Cerebellar cortex (tissue), 1 donor: ENCODE measurements at regions not wholly inside any gene's neighbourhood (a gene's known extent, or its start where the extent isn't known, plus 50 kb on each side); places are given as distances from the start of the nearest gene placed in this dataset.
"Not testable (repeated sequence)": the region's sequence is repeated elsewhere in the genome, so short reads cannot be mapped to it uniquely, and the experiment has no call there.

Experiments
- DNase-seq: peaks from one replicate; pipeline ENCODE4 v3.0.0-alpha.2; 2015; ENCODE audit warnings: low spot score

GRCh38 chr1:95669638-95670037 is 435.6 kb downstream of the RWDD3 start:
- not testable (repeated sequence) for DNase-seq

GRCh38 chr1:95671098-95671497 is 437.1 kb downstream of the RWDD3 start:
- no peak for DNase-seq

DNA sequence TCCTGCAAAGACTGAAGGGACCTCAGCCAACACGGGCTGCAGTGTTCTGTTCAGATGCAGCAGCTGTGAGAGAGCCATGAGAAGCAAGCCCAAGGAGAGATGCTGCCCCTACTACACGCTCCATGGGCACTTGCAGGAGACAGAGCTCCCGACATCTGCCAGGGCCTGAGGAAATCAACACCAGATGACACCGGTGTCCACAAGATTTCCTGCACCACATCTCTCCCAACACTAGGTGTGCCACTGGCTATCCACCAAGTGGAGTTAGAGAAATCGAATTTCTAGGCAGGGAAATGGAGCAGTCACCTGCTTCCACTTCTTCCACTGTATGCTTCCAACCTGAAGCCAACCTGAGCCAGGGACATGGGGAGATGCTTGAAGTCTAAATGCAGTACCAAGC is 445.3 kb downstream of the RWDD3 start:
- DNase-seq: no peak

- DNase-seq: no peak
These were observed 451.1 kb downstream of the RWDD3 start for GRCh38 chr1:95685081-95685480.

GRCh38 chr1:95686217-95686616 is 452.2 kb downstream of the RWDD3 start:
- DNase-seq: no peak

DNA sequence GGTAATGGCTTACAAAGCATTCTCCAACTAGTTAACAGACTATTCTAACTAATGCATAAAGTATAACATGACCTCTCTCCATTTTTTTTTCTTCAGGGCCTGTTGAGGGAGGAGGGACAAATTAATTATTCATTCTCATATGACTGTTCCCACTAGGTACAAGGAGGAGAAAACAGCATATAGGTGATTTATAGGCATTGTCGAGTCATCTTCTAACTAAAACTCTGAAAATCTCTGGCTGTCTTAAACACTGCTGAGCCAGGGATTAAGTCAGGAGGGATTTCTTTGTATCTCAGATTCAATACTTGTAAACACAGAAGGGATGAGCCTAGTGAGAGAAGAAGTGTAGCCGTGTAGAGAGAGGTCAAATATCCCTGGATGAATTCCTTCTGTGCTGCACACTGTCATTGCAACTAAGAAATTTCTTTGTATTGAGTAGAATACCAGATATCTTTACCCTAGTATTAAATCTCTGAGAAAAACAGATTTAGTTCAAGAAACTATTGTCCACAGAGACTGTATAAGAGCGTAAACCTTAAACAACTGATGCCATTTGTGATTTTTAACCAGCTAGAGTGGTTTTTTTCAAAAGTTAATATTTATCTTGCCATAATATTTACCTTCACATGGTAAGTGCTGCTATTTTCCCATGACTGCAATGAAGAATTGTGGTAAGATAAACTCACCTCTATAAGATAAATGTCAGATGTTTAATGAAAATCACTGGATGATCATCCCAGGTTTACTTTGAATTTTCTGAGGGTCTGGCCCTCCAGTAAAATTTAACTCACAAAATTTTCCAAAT is 465.3 kb downstream of the RWDD3 start:
- DNase-seq: no peak

GRCh38 chr1:95701450-95702173 is 467.6 kb downstream of the RWDD3 start:
- no peak for DNase-seq

- no peak for DNase-seq
These were observed 469.0 kb downstream of the RWDD3 start for GRCh38 chr1:95703046-95703445.

GRCh38 chr1:95716097-95716496 is 482.1 kb downstream of the RWDD3 start:
- DNase-seq: no peak

DNA sequence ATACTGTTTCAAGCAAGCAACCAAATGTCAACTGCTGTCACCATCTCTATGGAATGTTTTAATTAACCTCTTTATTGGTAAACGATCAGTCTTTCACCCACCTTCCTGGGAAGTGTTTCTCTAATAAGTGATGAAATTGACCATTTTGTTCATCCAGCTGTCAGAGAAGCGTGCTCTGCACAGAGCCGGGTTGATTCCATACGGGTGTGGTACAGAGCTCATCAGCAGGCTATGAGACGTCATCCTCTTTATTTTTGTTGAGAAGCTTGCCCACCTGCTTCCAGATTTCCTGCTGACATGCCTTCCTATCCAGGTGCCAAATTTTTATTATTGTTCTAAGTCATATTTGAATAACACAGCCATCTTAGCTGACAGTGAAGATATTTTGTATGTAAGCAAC is 482.5 kb downstream of the RWDD3 start:
- DNase-seq: no peak

- no peak for DNase-seq
These were observed 489.3 kb downstream of the RWDD3 start for GRCh38 chr1:95723346-95723745.

DNA sequence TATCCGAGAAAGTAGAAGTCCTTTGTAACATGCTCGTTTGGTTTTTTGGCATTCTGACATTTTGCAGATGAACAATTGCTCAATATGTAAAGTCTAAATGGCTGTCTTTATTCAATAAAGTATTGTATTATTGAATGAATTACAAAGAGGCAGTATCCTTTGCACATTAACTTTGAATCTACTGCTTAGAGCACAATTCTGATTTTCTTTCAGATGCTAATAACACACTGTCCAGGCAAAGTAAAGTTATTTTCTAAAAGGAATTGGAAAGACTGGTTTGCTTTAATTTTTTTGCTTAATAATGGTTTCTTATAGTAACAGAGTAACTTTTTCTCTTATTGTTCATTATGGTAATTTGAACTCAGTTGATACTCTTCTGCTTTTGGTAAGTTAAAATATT is 494.8 kb downstream of the RWDD3 start:
- DNase-seq: no peak

DNA sequence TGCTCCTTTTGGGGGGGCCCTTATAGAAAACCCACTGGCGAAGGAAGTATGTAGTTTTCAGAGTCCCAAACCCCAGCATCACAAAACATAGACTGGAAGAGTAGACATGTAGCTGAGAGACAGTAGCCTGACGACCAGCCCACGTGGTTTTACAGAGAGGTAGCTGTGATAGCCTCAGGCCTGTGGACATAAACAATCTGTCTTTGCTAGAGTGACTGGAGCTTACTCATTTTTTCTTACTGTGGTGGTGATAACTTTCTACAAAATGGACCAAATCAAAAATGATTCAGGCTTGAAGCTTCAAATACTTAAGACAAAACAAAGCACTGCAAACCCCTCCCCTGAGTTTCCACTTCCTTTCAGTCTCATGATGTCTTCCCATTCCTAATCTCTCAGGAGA is 497.0 kb downstream of the RWDD3 start:
- no peak for DNase-seq

DNA sequence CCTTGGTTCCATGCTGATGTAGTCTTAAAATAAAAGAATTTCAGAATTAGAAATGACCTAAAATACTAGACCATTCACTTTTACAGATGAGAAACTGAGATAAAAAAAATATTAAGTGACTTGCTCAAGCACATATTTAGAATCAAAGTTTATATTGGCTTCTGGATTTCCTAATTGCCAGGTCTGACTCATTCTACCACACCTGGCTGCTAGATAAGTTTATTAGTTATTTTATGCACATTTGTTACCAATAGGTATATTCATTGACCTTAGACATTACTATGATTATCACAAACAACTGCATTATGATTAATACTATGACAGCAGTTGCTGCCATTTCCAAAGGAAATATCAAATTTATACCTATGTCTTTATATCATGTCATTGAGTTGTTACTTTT is 497.5 kb downstream of the RWDD3 start:
- DNase-seq: no peak

GRCh38 chr1:95733031-95733430 is 499.0 kb downstream of the RWDD3 start:
- no peak for DNase-seq

DNA sequence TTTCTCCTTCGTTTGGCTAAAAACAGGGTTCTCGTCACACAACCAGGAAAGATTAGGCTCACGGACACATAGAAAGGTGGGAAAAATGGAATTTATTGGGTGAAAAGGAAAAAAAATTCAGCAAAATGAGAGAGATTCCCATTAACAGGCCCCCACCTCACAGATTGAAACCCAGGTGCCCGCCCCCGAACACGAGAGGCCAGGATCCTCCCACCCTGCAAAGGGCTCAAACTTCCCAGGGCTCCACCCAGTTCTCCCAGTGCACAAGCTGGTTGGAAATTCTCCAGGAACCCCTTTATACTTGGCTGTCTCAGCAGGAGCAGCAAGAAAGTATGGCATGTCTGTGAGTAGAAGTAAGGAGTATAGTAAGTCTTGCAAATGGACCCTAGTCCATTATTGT is 499.7 kb downstream of the RWDD3 start:
- no peak for DNase-seq

GRCh38 chr1:95734560-95734959 is 500.6 kb downstream of the RWDD3 start:
- DNase-seq: no peak

DNA sequence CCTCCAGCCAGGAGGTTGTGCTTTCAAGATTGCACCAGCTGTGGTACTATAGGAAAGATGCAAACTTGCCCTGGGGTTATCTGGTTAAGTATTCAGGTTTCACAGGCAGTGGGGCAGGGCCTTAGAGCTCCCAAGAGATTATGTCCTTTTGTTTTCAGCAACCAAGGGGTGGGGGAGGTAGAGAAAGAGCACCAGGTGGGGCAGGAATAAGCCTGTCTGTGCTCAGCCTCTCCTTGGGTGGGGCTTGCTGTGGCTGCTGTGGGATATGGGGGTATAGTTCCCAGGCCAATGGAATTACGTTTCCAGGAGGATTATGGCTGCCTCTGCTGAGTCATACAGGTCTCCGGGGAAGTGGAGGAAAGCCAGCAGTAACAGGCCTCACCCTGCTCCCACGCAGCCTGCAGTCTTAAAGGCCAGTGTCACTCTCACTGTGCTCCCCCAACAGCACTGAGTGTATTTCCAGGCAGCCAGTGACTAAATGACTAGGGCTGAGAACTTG is 508.6 kb downstream of the RWDD3 start:
- DNase-seq: no peak

DNA sequence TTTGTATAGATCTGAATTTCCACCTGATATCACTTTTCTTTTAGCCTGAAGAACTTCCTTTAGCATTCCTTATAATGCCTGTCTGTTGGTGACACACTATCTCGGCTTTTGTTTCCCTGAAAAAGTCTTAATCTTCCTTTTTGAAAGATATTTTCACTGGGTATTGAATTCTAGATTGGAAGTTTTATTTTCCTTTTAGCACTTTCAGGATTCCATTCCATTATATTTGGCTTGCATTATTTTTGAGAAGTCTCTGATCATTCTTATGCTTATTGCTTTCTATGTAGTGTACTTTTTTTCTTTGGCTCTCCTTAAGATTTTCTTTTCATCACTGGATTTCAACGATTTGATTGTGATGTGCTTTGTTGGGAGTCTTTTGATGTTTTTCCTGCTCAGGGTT is 510.7 kb downstream of the RWDD3 start:
- no peak for DNase-seq

DNA sequence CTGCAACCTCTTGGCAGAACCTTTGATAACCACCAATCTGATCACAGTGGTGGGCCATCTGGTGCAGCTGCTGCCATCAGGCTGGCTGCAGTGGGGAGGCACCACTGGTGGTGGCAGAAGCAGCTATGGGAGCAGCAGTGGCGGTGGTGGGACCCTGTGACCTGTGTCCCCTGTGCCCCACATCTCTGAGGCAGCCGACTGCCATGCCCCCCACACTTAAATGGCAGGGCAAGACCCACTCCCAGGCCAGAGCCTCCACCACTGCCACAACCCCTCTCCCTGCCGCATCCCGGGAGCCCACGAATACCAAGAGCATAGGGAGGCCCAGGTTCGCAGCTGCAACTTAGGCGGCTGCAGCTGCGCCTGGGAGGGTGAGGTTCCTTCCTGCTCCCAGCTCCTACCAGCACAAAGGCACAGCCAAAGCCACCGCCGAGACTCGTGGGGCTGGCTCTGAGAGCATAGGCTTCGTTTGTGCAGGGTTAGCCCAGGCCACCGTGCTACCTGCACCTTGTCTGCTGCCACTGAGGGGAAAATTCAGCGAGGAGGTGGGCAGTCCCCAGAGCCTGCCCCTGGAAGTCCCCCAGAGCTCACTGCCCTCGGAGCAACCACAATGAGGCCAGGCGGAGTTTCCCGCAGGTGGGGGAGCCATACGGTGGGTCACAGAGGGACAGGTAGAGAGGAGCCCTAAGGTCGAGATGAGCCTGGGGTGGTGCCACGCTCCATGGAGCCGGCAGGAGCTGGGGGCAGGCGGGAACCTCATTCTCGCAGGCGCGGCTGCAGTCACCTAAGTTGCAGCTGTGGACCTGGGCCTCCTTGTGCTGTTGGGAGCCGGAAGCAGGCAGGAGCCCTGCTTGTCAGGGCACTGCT is 518.7 kb downstream of the RWDD3 start:
- DNase-seq: no peak

DNA sequence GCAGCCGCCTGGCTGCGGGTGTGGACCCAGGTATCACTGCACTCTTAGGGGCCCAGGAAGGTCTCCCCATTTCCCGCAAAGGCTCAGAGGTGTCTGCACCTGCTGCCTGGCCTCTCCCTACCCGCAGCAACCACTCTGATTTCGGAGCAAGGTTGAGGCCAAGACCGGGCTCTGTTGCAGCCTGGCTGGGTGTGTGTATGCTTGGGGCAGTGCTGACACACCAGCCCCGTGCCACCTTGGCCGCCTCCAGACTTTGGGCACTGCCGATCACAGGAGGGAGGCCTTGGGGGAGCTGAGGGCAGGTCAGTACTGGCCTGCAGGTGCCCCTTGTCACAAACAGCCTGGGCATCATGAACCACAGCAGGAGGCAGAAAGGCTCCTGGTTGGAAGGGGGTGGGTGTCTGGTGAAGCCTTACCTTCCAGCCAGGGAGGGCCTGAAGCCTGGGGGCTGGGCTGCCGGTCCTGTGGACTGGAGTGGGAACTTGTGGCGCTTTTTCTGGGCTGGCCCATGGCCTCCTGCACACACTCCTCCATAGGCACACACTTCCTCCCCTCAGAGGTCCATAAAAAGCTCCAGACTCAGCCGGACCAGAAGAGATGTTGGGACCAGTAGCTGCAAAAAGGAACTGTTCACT is 519.5 kb downstream of the RWDD3 start:
- DNase-seq: no peak

- DNase-seq: no peak
These were observed 520.4 kb downstream of the RWDD3 start for GRCh38 chr1:95754412-95754811.
